ENCODE measurements at regions not wholly inside any gene's neighbourhood (a gene's known extent, or its start where the extent isn't known, plus 50 kb on each side); places are given as distances from the start of the nearest gene placed in this dataset.

DNA sequence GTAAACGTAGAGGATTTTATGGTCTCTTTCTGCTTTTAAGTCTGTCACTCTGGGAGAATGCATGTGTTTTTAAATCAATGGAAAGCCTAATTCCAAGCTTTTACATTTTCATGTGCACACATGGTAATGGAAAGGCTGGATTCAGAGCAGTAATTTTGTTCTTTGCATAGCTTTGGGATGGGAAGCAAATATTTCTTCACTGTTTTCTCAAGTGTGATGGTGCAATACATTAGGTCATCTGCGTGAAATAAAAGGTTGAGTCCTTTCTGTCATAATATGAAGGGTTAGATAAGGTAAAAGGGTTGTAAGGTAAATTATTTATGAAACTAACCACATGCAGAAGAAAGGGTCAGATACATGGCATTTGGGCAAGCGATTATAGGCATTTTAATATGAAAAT is 88.2 kb upstream of the NR3C1 start:
- Histone ChIP-seq H3K36me3 (replicated peaks in 1 of 2; ENCODE audit: insufficient read depth in 1 of 2, low read depth in 2 of 2) (peaks cover 0 to 4% of the 10 kb centered on the region in 2 donors), H3K4me3 (no peak overlapping the region), H3K9me3 (no peaks in the 10 kb centered on the region), H3K4me1 (peaks cover 13% of the 10 kb centered on the region), H3K27ac (no peak overlapping the region), H3K27me3 (no peaks in the 10 kb centered on the region)
- no peak for DNase-seq
- no peak for TF ChIP-seq POLR2A (IDR thresholded peaks at IDR 0.05)
- TF ChIP-seq, protein P1, sequence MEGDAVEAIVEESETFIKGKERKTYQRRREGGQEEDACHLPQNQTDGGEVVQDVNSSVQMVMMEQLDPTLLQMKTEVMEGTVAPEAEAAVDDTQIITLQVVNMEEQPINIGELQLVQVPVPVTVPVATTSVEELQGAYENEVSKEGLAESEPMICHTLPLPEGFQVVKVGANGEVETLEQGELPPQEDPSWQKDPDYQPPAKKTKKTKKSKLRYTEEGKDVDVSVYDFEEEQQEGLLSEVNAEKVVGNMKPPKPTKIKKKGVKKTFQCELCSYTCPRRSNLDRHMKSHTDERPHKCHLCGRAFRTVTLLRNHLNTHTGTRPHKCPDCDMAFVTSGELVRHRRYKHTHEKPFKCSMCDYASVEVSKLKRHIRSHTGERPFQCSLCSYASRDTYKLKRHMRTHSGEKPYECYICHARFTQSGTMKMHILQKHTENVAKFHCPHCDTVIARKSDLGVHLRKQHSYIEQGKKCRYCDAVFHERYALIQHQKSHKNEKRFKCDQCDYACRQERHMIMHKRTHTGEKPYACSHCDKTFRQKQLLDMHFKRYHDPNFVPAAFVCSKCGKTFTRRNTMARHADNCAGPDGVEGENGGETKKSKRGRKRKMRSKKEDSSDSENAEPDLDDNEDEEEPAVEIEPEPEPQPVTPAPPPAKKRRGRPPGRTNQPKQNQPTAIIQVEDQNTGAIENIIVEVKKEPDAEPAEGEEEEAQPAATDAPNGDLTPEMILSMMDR (IDR thresholded peaks at IDR 0.05) = no peak
- ATAC-seq = no peak
- intact Hi-C loops (cut with DNase I) = no loop called here
- 57 to 63% methylated on average over 3 of the region's 3 CpGs for WGBS, 2 donors

DNA sequence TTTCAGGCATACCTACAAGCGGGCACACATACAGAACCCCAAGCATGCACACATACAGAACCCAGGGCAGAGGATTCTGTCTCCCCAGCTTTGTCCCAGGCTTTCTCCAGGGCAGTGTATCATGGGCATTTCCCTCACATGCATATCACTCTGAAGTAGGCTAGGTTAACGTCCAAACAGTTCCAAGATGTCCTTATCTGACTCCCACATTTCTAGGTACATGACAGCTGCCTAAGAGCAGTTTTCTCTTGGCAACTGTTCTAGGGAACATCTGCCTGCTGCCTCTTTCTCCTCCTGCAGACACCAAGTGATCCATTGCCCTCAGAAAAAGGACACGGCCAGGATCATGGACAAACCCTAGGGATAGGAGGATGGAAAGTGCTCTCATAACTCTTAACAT is 84.9 kb upstream of the NR3C1 start:
- H3K9me3 ChIP-seq = no peaks in the 10 kb centered on the region
- peaks cover 0 to 4% of the 10 kb centered on the region in 2 donors for H3K36me3 ChIP-seq (replicated peaks in 1 of 2; ENCODE audit: insufficient read depth in 1 of 2, low read depth in 2 of 2)
- ATAC-seq (no peak), DNase-seq (no peak)
- H3K27me3 ChIP-seq = no peaks in the 10 kb centered on the region
- WGBS, 2 donors = 69 to 76% methylated on average over 3 of the region's 3 CpGs
- H3K4me3 ChIP-seq = no peak overlapping the region
- H3K4me1 ChIP-seq = no peaks in the 10 kb centered on the region
- intact Hi-C loops (cut with DNase I) = no loop called here
- TF ChIP-seq, protein P1 (IDR thresholded peaks at IDR 0.05) = no peak
- TF ChIP-seq POLR2A (IDR thresholded peaks at IDR 0.05) = no peak
- H3K27ac ChIP-seq = no peak overlapping the region

- Histone ChIP-seq H3K4me1 (no peaks in the 10 kb centered on the region), H3K36me3 (replicated peaks in 1 of 2; ENCODE audit: insufficient read depth in 1 of 2, low read depth in 2 of 2) (no peaks in the 10 kb centered on the region), H3K9me3 (no peaks in the 10 kb centered on the region), H3K4me3 (no peak overlapping the region), H3K27ac (no peak overlapping the region), H3K27me3 (no peaks in the 10 kb centered on the region)
- WGBS, 2 donors = 64 to 67% methylated on average over 1 of the region's 1 CpG
- DNase-seq (no peak), ATAC-seq (no peak)
- TF ChIP-seq, protein P1 (IDR thresholded peaks at IDR 0.05) = no peak
- intact Hi-C loops (cut with DNase I) = no loop called here
These were observed 81.1 kb upstream of the NR3C1 start for GRCh38 chr5:143484601-143485000.

DNA sequence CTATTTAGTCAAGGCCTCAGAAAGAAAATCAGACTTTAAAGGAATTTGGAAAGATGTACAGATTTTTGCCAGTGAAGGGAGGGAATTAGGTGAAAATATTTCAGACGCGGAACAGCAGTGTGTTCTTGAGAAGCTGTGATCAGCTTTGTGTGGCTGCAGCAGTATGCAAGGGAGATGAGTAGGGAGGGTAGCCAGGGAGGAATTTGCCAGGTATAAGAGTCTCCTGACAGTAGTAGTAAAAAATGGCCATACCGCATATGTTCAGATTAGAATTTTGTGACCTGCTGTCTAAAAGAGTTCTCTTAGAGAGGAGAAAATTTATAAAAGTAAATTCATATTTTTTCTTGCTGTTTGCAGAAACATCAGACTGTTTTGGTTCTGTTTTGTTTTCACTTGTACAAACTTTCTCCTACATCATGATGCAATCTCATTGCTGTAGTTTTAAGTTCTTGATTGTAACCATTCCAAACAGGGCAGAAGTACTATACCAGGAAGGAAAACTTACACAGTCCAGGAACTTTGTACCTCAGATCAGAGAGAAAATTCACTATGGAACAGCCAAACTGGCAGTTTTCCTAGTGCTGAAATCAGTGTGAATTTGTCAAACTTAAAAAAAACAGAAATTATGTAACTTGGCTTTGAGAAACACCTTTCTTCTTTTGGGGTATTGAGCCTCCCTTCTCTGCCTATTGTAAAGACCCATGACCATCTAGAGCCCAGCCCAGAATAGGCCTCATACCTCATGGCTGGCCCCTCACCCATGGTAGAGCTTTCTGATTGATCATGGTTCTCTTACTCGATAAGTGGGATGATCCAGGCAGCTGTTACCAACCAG is 78.4 kb upstream of the NR3C1 start:
- intact Hi-C loops (cut with DNase I) = no loop called here
- H3K27ac ChIP-seq = no peak overlapping the region
- no peaks in the 10 kb centered on the region for H3K9me3 ChIP-seq
- 85 to 89% methylated on average over 4 of the region's 4 CpGs for WGBS, 2 donors
- no peaks in the 10 kb centered on the region for H3K4me1 ChIP-seq
- H3K36me3 ChIP-seq (replicated peaks in 1 of 2; ENCODE audit: insufficient read depth in 1 of 2, low read depth in 2 of 2) = no peaks in the 10 kb centered on the region
- ATAC-seq = no peak
- no peak for DNase-seq
- no peak overlapping the region for H3K4me3 ChIP-seq
- no peaks in the 10 kb centered on the region for H3K27me3 ChIP-seq
- TF ChIP-seq POLR2A (IDR thresholded peaks at IDR 0.05) = no peak
- TF ChIP-seq, protein P1 (IDR thresholded peaks at IDR 0.05) = no peak

GRCh38 chr5:143480001-143480400 is 76.5 kb upstream of the NR3C1 start:
- intact Hi-C loops (cut with DNase I) = no loop called here
- DNase-seq = no peak
- Histone ChIP-seq H3K27ac (no peak overlapping the region), H3K9me3 (no peaks in the 10 kb centered on the region), H3K27me3 (no peaks in the 10 kb centered on the region), H3K36me3 (replicated peaks in 1 of 2; ENCODE audit: insufficient read depth in 1 of 2, low read depth in 2 of 2) (no peaks in the 10 kb centered on the region), H3K4me1 (no peaks in the 10 kb centered on the region), H3K4me3 (no peak overlapping the region)
- no peak for ATAC-seq
- 67 to 71% methylated on average over 3 of the region's 3 CpGs for WGBS, 2 donors
- TF ChIP-seq, protein P1 (IDR thresholded peaks at IDR 0.05) = no peak
- no peak for TF ChIP-seq POLR2A (IDR thresholded peaks at IDR 0.05)

All from body of pancreas (tissue), 4 donors.